Activated CD8-positive, alpha-beta T cell treated with anti-CD3 and anti-CD28 coated beads for 36 hours (primary cell): ENCODE measurements at regions not wholly inside any gene's neighbourhood (a gene's known extent, or its start where the extent isn't known, plus 50 kb on each side); places are given as distances from the start of the nearest gene placed in this dataset.

Experiments used
- ATAC-seq: fragments of 200-7000 bp; cut with Tn5 transposase; one replicate; pipeline ENCODE4 v1.10.0; 2021; ENCODE audit warnings: mild to moderate bottlenecking, moderate library complexity
- CTCF ChIA-PET: fragments of 350-600 bp; sonication (Branson Sonifier 250); formaldehyde crosslinking; loops from one replicate; lab custom pipeline; 2021; ENCODE audit warnings: antibody characterized with exemption; lab: Charles Lee
- POLR2A ChIA-PET: fragments of 350-600 bp; sonication (Branson Sonifier 250); formaldehyde crosslinking; loops from one replicate; lab custom pipeline; 2021; ENCODE audit warnings: antibody characterized with exemption; lab: Charles Lee
- DNase-seq: peaks from one replicate; pipeline ENCODE4 v3.0.0-alpha.2; 2020
- H3K27ac Mint-ChIP-seq: one replicate; pipeline ENCODE4 v1.8.0; 2021; ENCODE audit warnings: mild to moderate bottlenecking, mixed read lengths
- H3K27me3 Mint-ChIP-seq: one replicate; pipeline ENCODE4 v1.8.0; 2021; ENCODE audit warnings: mixed read lengths
- H3K36me3 Mint-ChIP-seq: one replicate; pipeline ENCODE4 v1.8.0; 2021; ENCODE audit warnings: low read depth, mixed read lengths
- H3K4me1 Mint-ChIP-seq: one replicate; pipeline ENCODE4 v1.8.0; 2021; ENCODE audit warnings: low read depth, mixed read lengths
- H3K4me3 Mint-ChIP-seq: one replicate; pipeline ENCODE4 v1.8.0; 2021; ENCODE audit warnings: mild to moderate bottlenecking, moderate library complexity, mixed read lengths
- H3K9me3 Mint-ChIP-seq: one replicate; pipeline ENCODE4 v1.8.0; 2021; ENCODE audit warnings: mixed read lengths
- intact Hi-C: fragments of 100-400 bp; cut with micrococcal nuclease; formaldehyde crosslinking; loops from one replicate; pipeline ENCODE4 v1.10.0; 2022
- TF ChIP-seq, protein P1 (sequence below): fragments of 200-600 bp; IDR thresholded peaks from one replicate; pipeline ENCODE4 v1.8.0; 2022; ENCODE audit warnings: antibody characterized with exemption, mild to moderate bottlenecking

GRCh38 chr3:69560116-69560515 lies 174.2 kb upstream of the FRMD4B start:
- Mint-ChIP-seq H3K27me3 (peaks cover under 1% of the 10 kb centered on the region), H3K27ac (no peak overlapping the region), H3K4me3 (no peak overlapping the region), H3K9me3 (no peaks in the 10 kb centered on the region), H3K4me1 (no peaks in the 10 kb centered on the region), H3K36me3 (no peaks in the 10 kb centered on the region)
- POLR2A ChIA-PET = no interaction called here
- intact Hi-C loops = no loop called here
- TF ChIP-seq, protein P1, sequence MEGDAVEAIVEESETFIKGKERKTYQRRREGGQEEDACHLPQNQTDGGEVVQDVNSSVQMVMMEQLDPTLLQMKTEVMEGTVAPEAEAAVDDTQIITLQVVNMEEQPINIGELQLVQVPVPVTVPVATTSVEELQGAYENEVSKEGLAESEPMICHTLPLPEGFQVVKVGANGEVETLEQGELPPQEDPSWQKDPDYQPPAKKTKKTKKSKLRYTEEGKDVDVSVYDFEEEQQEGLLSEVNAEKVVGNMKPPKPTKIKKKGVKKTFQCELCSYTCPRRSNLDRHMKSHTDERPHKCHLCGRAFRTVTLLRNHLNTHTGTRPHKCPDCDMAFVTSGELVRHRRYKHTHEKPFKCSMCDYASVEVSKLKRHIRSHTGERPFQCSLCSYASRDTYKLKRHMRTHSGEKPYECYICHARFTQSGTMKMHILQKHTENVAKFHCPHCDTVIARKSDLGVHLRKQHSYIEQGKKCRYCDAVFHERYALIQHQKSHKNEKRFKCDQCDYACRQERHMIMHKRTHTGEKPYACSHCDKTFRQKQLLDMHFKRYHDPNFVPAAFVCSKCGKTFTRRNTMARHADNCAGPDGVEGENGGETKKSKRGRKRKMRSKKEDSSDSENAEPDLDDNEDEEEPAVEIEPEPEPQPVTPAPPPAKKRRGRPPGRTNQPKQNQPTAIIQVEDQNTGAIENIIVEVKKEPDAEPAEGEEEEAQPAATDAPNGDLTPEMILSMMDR = no peak
- DNase-seq (no peak), ATAC-seq (no peak)
- CTCF ChIA-PET = no interaction called here

DNA sequence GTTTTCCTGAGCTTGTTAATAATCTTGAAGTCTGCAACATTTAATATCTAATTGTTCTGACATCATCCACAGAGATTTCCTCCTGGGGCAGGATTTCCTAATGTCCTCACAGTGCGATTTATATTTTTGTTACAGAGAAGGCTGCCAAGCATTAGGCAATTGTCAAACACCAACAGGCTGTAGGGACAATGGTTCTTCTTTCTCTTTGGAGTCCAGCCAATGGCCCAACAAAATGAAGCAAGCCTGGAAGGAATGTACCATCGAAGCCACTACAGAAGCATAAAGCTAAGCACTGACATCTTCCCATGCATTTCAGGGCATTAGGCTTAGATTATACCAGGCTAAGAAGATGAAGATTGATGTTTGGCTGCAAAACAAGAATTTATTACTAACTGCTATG lies 173.0 kb upstream of the FRMD4B start:
- DNase-seq (no peak), ATAC-seq (no peak)
- Mint-ChIP-seq H3K36me3 (no peaks in the 10 kb centered on the region), H3K9me3 (no peaks in the 10 kb centered on the region), H3K27me3 (peaks cover 2% of the 10 kb centered on the region), H3K4me1 (no peaks in the 10 kb centered on the region), H3K4me3 (no peak overlapping the region), H3K27ac (no peak overlapping the region)
- intact Hi-C loops = no loop called here
- ChIA-PET CTCF (no interaction called here), POLR2A (no interaction called here)
- TF ChIP-seq, protein P1 = no peak

DNA sequence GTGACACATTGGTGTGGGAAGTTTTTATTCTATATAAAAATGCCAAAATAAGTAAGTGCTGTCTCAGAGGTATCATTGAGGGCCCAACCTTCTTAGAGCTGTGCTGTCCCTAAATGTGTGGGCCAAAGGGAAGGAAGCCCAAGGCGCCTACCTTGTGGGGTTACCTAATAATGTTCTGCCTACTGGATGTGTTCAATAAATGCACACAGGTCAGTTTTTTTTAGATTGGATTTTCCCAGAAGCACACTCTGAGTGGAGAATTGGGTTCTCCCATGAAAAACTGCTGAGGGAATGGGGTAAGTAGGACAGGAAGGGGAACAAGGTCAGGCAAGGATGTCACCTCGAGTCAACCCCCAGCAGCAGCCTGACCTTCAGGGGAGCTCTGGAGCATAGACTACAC lies 168.7 kb upstream of the FRMD4B start:
- ATAC-seq = no peak
- TF ChIP-seq, protein P1 = no peak
- POLR2A ChIA-PET = no interaction called here
- peaks cover 2% of the 10 kb centered on the region for H3K27me3 Mint-ChIP-seq
- no peaks in the 10 kb centered on the region for H3K4me1 Mint-ChIP-seq
- H3K36me3 Mint-ChIP-seq = no peaks in the 10 kb centered on the region
- H3K9me3 Mint-ChIP-seq = no peaks in the 10 kb centered on the region
- H3K27ac Mint-ChIP-seq = no peak overlapping the region
- no peak for DNase-seq
- CTCF ChIA-PET = no interaction called here
- intact Hi-C loops = no loop called here
- no peak overlapping the region for H3K4me3 Mint-ChIP-seq

DNA sequence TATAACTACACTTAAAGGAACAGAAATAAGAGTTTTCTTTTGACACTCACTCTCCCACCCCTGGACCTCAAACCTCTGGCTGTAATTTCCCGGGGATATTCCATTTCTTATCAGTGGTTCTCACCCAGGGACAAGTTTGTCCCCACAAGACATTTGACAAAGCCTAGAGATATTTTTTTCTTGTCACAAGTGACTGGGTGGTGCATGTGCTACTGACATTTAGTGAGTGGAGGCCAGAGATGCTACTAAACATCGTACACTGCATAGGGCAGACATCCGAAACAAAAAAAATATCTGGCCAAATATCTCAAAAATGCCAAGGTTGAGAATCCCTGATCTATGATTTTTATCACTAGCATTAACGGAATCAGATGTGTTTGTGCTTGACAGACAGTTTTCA lies 168.0 kb upstream of the FRMD4B start:
- POLR2A ChIA-PET = no interaction called here
- intact Hi-C loops = no loop called here
- CTCF ChIA-PET = no interaction called here

GRCh38 chr3:69547461-69547880 lies 161.6 kb upstream of the FRMD4B start:
- DNase-seq (no peak), ATAC-seq (no peak)
- peaks cover 18% of the 10 kb centered on the region for H3K27me3 Mint-ChIP-seq
- no peaks in the 10 kb centered on the region for H3K36me3 Mint-ChIP-seq
- ChIA-PET CTCF (no interaction called here), POLR2A (no interaction called here)
- no peaks in the 10 kb centered on the region for H3K4me1 Mint-ChIP-seq
- H3K27ac Mint-ChIP-seq = no peak overlapping the region
- TF ChIP-seq, protein P1 = no peak
- H3K4me3 Mint-ChIP-seq = no peak overlapping the region
- intact Hi-C loops = no loop called here
- no peaks in the 10 kb centered on the region for H3K9me3 Mint-ChIP-seq

More for the DNA sequence above, 168.0 kb upstream of the FRMD4B start:
- Mint-ChIP-seq H3K4me1 (no peaks in the 10 kb centered on the region), H3K27me3 (peaks cover 2% of the 10 kb centered on the region), H3K36me3 (no peaks in the 10 kb centered on the region), H3K4me3 (no peak overlapping the region), H3K9me3 (no peaks in the 10 kb centered on the region), H3K27ac (no peak overlapping the region)
- TF ChIP-seq, protein P1 = no peak
- ATAC-seq = no peak
- DNase-seq = no peak
